ENCODE measurements at regions not wholly inside any gene's neighbourhood (a gene's known extent, or its start where the extent isn't known, plus 50 kb on each side); places are given as distances from the start of the nearest gene placed in this dataset.

DNA sequence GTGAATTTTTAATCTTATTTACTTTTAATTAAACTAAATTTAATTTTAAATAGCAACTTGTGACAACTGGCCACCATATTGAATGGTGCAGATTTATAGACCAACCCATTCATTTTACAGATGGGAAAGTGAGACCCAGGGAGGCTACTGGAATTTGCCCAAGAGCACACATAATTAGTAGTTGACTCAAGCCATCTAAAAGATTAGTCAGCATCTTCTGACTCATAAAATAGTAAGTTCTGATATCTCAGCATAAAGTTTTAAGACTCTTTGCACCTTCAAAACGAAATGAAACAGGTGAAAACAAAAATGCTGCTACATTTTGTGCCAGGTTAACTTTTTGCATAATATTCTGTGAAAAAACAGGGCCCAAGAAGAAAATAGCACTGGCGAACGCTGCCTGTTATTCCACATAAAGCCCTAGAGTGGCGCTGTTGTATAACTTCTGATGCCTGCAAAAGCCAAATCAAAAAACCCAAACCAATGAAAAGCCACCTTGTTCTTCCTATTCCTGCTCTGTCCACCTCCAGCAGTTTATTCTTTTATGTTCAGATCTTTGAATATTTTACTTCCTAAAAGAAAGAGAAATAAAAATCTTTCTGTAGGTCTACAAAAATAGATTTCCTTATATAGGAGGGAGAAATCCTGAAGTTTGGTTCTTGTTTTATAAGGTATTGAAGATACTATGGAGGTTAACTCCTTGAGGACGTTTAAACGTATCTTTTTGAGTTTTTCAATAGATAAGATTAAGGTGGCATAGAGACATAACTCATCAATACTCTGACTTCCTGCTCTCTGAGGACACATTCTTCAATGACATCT, 62.8 kb downstream of the OTOL1 start:
- H3K36me3 ChIP-seq (ENCODE audit: control insufficient read depth, insufficient read depth, low read length): no peaks in the 10 kb centered on the region
- peak; percentile 89 for TF ChIP-seq CTCF (IDR thresholded peaks at IDR 0.05; ENCODE audit: insufficient read depth, low read length, poor library complexity, severe bottlenecking)
- no peaks in the 10 kb centered on the region for H3K27me3 ChIP-seq (ENCODE audit: control insufficient read depth, insufficient read depth, low read length)
- no peak overlapping the region for H3K4me3 ChIP-seq (ENCODE audit: low read depth, low read length)
- no peak for DNase-seq (ENCODE audit: low read depth)

DNA sequence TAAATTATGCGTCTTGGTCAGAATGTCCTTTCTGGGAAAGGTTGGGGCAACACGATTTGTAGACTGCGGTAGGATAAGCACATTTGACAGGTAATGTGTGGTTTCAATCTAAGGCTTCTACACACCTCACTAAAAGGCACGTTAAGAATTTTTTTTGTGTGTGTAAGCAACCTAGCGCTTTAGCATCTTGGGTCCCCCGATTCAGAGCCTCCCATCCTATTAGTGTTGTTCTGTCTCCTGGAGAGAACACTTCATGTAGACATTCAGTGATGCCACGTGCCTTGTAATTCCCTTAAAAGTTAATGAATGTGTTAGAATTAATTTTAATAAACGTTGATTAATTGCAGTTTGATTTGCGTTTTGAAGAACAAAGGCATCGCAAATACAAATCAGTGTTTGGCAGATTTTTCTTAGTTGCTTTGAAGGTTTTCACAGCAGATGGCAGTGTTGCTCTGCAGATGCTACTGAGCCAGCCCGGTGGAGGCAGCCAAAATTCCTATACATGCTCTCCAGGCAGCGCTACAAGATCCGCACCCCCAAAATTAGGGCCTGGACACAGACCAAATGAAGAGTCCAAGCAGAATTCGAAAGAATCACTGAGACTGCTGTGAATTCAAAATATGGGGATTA, 63.5 kb downstream of the OTOL1 start:
- Histone ChIP-seq H3K4me3 (ENCODE audit: low read depth, low read length) (no peak overlapping the region), H3K36me3 (ENCODE audit: control insufficient read depth, insufficient read depth, low read length) (no peaks in the 10 kb centered on the region), H3K27me3 (ENCODE audit: control insufficient read depth, insufficient read depth, low read length) (no peaks in the 10 kb centered on the region)
- TF ChIP-seq CTCF (IDR thresholded peaks at IDR 0.05; ENCODE audit: insufficient read depth, low read length, poor library complexity, severe bottlenecking): peak; percentile 73
- no peak for DNase-seq (ENCODE audit: low read depth)

GRCh38 chr3:161567577-161568361, 71.2 kb downstream of the OTOL1 start:
- Histone ChIP-seq H3K27me3 (ENCODE audit: control insufficient read depth, insufficient read depth, low read length) (no peaks in the 10 kb centered on the region), H3K36me3 (ENCODE audit: control insufficient read depth, insufficient read depth, low read length) (no peaks in the 10 kb centered on the region), H3K4me3 (ENCODE audit: low read depth, low read length) (no peak overlapping the region)
- no peak for DNase-seq (ENCODE audit: low read depth)
- TF ChIP-seq CTCF (IDR thresholded peaks at IDR 0.05; ENCODE audit: insufficient read depth, low read length, poor library complexity, severe bottlenecking): no peak

DNA sequence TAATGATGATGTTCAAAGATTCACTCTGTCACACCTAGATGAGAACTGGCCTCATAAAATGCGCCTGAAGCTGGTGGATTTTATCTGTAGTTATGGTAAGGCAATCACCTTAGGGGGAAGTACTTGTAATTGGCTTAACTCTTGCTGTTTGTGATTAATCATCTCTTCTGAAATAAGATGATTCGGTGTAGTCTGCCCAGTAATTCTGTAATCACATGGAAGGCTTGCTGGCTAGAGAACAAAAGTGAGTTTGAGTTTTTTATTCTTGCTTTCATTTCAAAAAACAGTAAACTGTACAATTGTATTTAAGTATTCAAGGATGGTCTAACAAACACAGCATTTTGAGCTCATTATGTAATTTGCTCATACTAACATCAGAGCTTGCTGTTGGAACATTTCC, 72.1 kb downstream of the OTOL1 start:
- H3K27me3 ChIP-seq (ENCODE audit: control insufficient read depth, insufficient read depth, low read length): no peaks in the 10 kb centered on the region
- DNase-seq (ENCODE audit: low read depth): no peak
- no peak overlapping the region for H3K4me3 ChIP-seq (ENCODE audit: low read depth, low read length)
- TF ChIP-seq CTCF (IDR thresholded peaks at IDR 0.05; ENCODE audit: insufficient read depth, low read length, poor library complexity, severe bottlenecking): no peak
- H3K36me3 ChIP-seq (ENCODE audit: control insufficient read depth, insufficient read depth, low read length): no peaks in the 10 kb centered on the region

GRCh38 chr3:161571951-161572350, 75.3 kb downstream of the OTOL1 start:
- Histone ChIP-seq H3K27me3 (ENCODE audit: control insufficient read depth, insufficient read depth, low read length) (no peaks in the 10 kb centered on the region), H3K4me3 (ENCODE audit: low read depth, low read length) (no peak overlapping the region), H3K36me3 (ENCODE audit: control insufficient read depth, insufficient read depth, low read length) (no peaks in the 10 kb centered on the region)
- no peak for DNase-seq (ENCODE audit: low read depth)
- TF ChIP-seq CTCF (IDR thresholded peaks at IDR 0.05; ENCODE audit: insufficient read depth, low read length, poor library complexity, severe bottlenecking): no peak
